GM18502 (cell line): ENCODE measurements at regions not wholly inside any gene's neighbourhood (a gene's known extent, or its start where the extent isn't known, plus 50 kb on each side); places are given as distances from the start of the nearest gene placed in this dataset.

Source experiments
- ATAC-seq: cut with Tn5 transposase; IDR thresholded peaks from one replicate; pipeline ENCODE4 v1.9.1; 2021; ENCODE audit warnings: mild to moderate bottlenecking; ENCODE audit not compliant: unreplicated experiment, poor library complexity

DNA sequence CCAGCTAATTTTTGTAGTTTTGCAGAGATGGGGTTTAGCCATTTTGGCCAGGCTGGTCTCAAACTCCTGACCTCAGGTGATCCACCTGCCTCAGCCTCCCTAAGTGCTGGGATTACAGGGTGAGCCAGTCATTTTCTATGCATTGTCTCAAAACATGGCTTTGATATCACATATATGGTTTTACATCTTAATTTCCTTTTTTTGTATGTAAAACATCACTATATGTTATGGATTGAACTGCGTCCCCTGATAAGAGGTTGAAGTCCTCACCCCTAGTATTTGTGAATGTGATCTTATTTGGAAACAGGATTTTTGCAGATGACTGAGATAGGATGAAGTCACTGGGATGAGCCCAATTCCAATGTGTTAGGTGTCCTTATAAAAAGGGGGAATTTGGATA lies 89.8 kb upstream of the MYCN start:
- no peak for ATAC-seq

DNA sequence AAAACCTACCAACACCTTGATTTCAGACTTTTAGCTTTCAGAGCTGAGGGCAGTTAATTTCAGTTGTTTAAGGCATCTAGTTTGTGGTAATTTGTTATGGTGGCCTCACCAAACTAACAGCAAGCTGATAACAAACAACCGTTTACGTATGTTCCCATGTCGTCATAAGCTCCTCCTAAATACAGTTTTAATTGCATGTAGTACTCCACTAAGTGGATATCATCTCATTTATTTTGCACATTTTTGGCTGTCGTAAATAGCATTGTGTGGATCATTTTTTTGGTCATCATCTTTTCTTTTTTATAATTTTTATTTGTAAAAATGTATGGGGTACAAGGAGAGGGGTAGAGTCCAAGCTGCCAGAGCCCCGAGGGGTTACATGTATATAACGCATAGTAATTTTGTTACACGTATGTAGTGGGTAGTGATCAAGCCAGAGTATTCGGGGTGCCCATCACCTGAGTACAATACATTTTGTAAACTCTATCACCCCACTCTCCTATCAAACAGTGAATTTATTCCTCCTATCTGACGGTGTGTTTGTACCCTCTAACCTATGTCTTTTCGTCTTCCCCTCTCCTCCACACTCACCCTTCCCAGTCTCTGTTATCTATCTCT lies 89.2 kb upstream of the MYCN start:
- no peak for ATAC-seq

DNA sequence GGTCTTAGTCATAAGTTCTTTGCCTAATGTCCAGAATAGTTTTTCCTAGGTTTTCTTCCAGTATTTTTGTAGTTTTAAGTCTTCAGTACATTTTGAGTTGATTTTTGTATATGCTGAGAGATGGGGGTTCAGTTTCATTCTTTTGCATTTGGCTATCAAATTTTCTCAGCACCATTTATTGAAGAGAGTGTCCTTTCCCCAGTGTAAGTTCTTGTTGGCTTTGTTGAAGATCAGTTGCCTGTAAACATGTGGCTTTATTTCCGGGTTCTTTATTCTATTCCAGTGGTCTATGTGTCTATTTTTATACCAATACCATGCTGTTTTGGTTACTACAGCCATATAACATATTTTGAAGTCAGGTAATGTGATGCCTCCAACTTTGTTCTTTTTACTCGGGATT lies 87.5 kb upstream of the MYCN start:
- ATAC-seq: no peak

DNA sequence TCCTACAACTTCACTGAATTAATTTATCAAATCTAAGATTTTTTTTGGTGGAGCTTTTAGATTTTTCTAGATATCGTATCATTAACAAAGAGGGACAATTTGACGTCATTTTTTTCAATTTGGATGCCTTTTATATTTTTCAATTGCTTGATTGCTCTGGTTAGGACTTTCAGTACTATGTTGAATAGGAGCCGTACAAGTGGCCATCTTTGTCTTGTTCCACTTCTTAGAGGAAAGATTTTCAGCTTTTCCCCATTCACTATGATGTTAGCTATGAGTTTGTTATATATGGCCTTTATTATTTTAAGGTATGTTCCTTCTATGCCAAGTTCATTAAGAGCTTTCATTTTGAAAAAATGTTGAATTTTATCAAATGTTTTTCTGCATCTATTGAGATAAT lies 86.4 kb upstream of the MYCN start:
- no peak for ATAC-seq

DNA sequence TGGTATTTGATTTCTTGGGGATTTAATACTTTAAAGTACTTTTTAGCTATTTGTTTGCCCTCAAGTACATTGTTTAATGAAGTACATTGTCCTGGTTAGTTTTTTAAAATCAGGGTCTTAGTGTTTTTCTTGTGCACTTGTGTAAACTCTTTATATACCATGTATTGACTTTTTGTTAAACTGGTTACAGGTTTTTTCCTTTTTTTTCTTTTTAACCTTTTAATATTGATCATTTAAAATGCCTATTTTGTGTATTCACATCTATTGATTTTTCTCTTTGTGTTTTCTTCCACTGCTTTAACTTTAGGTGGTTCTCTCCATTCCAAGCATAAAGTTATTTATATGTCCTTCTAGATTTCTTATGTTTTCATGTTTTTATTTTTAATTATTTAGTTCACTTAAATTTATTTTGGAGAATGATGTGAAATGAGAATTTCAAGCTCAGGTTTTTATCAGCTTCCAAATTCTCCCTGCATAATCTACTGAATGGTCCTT lies 84.5 kb upstream of the MYCN start:
- ATAC-seq: no peak

DNA sequence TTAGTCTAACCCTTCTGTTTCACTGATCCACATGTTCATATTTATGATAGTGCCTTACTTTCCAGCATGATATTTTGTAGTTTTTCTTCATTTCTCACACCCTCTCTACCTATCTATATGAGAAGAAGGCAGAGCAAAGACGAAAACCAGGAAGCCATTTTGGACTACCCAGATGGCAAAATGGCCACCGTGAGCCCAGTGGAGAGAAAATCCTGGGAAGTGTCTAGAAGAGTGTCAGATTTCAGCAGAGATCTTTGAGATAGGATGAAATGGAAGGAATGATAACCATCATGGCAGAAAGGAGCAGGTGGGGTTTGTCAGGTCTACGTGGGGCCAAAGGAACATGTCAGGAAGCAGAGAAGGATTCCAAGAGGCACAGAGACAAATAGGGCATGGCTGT lies 84.0 kb upstream of the MYCN start:
- no peak for ATAC-seq

DNA sequence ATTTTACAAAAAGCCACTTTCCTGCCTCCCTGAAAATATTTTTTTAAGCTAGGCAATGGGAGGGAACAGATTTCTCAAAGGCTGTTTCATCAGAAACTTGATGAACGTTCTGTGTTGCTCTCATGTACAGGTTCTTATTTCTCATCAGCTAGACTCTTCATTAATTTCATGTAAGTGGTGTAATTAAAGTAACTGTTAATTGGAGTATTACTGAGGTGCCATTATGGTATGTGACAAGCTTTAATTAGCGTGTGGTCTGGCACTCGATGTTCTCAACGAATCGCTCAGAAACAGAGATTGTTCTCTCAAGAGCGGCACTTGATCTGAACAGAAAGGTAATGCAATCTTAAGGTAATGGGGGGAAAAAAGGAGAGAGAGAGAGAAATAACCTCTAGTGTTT lies 81.9 kb upstream of the MYCN start:
- ATAC-seq: no peak

DNA sequence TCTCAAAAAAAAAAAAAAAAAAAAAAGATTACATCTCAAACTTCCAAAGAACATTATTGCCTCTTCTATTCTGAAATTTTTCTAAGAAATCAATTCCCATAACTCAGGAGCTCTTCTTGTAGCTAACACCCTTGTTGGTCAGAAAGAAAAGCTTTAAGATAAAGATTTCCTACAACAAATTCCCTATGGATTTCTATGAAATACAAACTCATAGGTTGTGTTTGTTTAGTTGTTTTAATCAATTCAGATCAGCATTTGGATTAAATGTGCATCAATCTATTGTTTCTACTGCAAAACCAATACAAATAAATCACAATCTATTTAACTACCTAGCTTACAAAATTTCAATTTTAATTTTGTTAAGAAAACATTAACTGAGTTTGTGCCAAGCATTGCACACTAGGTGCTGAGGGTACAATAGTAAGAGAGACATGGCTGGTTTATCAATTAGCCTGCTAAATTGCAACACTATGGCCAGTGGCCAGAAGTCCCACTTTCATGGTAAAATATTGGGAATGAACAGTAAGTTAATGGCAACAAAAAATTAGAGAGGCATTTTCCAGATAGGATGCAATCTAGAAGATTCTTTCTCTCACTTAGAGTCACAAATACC lies 80.2 kb upstream of the MYCN start:
- no peak for ATAC-seq

DNA sequence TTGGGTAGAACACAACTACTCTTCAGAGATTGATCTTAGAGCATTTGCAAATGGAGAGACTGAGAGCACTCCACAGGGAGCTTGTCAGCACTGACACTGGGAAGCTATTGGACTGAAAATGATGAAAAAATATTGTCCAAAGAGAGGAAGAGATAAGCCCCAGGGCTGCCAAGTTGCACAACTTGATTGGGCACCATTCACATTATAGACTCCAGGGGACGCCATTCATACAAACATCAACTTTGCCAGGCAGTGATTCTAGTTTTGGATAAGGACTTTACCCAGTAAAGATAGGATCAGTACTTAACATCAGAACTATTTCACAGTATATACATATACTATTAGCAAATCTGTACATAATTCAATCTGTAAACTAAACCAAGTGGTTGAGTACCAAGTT lies 79.6 kb upstream of the MYCN start:
- ATAC-seq: no peak

DNA sequence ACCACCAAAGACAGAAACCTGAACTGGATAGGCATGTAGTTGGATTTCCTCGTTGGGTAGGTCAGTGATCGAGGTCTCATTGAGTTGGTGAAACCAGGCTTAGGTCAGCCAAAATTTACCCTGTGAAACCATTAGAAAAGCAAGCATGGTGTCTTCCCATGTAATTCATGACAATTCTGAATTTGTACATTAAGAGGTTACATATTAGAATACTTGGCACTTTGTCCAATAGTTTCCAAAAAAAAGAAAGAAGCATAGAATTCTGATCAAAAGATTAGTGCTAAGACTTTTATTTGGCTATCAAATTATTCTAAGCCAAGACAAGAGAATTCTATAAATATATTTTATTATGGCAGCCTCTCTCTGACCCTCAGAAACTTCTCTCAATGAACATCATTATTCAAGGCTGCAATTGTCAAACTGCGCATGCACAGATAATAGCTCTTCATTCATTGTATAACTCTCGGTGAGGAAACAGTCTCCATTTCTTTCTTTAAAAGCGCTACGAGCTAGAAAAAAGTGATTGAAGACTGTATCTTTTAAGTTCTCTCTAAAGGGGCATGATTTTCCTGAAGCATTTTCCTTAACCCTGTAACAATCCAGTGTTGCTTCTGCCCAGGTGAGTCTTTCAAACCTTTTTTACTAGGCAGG lies 79.1 kb upstream of the MYCN start:
- ATAC-seq: no peak

DNA sequence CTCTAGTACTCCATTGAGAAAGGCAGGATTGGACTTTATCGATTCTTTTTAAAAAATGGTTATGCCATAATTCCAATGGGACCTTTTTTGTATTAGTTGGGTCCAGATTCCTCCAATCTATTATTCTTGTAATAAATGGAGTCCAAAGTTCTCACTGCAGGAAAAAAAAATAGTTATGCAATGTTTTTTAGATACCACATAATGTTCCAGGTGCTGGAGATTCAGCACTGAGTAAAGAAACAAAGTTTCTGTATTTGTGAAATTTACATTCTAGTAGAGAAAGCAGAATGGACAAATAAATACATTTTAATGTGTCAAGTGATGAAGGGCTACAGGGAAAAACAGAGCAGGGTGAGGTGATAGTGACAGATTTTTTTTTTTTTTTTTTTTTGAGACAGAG lies 78.5 kb upstream of the MYCN start:
- no peak for ATAC-seq

DNA sequence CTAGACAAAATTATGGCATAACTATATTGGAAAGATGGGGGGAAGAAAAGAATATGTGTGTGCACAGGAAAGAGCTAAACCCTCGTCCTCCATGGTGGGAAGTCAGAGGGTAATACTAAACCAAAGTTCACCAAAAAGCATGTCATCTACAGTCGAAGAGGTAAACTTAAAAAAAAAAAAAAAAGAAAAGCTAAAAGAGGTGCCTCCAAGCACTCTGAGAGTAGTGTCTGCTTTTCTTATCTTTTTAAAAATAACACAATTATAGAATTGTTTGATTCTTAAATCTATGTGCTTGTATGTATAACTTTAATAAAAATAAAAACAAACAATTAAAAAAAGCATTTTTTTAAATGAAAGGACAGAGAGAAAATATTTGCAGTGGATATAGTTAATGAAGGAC lies 77.3 kb upstream of the MYCN start:
- ATAC-seq: no peak

DNA sequence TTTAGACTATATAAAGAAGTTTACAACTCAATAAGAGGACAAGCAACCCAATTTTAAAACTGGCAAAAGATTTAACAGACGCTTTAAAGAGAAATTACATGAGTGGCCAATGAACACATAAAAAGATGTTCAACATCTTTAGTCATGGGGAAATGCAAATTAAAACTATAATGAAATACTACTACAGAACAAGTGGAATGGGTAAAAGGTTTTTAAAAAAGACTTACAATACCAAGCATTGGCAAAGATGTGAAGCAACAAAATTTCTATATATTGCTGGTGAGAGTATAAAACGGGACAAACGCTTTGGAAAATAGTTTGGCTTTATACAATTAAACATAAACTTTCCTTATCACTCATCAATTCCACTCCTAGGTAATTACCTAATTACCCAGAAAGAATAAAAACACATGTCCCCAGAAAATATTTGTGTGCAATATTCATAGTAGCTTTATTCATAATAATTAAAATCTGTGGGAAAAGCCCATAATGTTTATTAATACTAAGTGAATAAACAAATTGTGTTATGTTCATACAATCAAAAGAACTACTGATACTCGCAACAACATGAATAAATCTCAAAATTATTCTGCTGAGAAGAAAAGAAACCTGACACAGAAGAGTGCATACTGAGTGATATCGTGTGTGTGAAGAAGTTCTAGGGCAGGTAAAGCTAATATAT lies 76.7 kb upstream of the MYCN start:
- no peak for ATAC-seq

DNA sequence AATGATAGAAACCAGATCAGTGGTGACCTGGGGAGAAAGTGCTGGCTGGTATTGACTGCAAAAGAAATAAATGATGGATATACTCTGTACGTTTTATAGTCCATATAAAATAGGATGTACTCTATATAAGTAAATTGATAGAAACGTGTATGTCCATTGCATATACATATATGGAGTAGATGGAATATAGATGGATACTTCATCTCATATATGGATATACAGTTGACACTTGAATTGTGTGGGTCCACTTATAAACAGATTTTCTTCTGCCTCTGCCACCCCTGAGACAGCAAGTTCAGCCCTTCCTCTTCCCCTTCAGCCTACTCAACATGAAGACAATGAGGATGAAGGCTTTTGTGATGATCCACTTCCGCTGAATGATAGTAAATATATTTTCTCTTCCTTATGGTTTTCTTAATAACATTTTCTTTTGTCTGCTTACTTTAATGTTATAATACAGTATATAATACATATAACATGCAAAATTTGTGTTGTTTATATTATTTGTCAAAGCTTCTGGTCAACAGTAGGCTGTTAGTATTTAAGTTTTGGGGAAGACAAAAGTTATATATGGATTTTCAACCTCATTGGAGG lies 76.1 kb upstream of the MYCN start:
- no peak for ATAC-seq

DNA sequence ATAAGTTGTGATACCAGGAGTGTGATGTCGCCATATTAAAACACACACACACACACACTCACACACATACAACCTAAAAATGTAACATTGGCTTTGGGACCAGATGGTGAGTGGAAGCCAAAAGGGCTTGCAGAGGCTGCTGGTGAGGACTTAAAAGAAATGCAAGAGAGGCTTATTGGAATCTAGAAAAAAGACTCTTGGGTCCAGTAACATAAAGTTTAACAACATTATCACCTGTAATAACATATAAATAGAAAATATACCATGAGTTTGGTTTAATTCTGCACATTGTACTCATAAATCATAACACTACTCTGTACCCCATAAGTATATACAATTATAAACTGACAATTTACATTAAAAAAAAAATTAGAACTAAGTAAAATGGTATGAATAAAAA lies 74.4 kb upstream of the MYCN start:
- ATAC-seq: no peak

DNA sequence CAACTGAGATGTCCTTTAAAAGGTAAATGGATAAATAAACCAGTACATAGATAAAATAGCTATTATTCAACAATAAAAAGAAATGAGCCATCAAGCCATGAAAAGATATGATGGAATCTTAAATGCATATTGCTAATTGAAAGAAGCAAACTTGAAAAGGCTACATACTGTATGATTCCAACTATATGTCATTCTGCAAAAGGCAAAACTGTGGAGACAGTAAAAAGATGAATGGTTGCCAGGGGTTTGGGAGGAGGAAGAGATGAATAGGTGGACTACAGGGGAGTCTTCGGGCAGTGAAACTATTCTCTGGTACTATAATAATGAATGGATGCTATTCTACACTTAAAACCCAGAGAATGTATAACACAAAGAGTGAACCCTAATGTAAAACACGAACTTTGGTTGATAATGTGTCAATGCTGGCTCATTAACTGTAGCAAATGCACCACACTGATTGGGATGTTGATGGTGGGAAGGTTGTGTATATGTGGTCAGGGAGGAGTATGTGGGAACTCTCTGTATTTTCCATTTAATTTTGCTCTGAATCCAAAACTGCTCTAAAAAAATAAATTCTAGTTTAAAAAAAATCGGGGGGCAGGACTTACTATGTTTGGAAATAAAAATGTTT lies 73.7 kb upstream of the MYCN start:
- ATAC-seq: no peak

DNA sequence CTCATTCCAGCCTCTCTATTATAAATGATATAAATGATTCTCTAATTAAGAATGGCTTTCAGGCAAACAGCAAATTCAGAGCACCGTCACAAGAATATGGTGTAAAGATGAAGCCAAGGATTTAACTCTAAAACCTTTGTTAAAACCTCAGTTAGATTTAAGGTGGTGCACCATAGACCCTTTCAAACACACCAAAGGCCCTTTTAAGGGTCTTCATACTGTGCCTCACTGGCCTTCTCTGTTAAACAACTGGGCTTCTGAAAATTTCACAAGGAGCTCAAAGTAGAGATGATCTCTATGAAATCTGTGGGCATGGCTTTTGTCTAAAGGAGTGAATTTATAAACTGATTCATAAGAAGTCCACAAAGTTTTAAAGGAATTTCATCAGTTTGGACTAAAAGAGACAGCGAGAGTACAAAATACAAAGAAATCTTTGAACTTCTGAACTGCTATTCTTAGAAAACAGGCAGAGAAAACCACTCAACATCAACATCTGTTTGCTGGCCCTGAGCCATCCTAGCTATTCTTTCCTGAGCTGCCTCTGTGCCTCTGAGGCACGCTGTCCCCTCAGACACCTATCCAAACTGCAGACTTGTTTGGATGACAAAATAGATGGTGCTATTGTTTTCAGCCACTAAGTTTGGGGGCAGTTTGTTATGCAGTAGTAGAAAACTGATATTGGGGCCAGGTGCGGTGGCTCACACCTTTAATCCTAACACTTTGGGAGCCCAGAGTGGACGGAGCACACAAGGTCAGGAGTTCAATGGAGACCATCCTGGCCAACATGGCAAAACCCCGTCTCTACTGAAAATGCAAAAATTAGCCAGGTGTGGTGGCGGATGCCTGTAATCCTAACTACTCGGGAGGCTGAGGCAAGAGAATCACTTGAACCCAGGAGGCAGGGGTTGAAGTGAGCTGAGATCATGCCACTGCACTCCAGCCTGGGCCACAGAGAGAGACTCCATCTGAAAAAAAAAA lies 72.9 kb upstream of the MYCN start:
- ATAC-seq: no peak

DNA sequence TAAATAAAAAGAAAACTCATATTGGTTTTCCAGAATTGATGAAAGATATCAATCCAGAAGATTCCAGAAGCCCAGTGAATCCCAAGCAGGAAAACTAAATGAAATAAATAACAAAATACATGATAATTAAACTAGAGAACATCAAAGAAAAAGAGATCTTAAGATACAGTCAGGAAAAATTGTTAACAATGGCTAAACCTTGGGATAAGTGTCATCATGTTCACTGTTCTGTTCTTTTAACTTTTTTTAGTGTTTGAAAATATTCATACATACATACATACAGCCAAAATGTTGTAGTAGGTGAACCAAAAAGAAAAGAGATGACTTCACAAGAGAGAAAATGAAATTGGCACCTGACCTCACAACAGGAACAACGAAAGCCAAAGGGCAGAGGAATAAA lies 72.2 kb upstream of the MYCN start:
- no peak for ATAC-seq

DNA sequence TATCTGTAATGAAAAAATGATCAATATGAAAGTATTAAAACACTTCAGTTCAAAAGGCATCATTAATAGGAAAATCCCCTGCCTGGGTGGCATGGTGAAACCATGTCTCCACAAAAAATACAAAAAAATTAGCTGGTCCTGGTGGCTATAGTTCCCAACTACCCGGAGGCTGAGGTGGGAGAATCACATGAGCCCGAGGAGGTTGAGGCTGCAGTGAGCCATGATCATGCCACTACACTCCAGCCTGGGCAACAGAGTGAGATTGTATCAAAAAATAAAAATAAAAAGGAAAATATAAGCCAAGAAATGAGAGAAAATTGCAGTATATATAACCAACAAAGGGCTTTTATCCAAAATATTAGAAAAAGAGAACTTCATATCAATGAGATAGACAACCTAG lies 71.6 kb upstream of the MYCN start:
- ATAC-seq: no peak
